ENCODE measurements at regions not wholly inside any gene's neighbourhood (a gene's known extent, or its start where the extent isn't known, plus 50 kb on each side); places are given as distances from the start of the nearest gene placed in this dataset.

DNA sequence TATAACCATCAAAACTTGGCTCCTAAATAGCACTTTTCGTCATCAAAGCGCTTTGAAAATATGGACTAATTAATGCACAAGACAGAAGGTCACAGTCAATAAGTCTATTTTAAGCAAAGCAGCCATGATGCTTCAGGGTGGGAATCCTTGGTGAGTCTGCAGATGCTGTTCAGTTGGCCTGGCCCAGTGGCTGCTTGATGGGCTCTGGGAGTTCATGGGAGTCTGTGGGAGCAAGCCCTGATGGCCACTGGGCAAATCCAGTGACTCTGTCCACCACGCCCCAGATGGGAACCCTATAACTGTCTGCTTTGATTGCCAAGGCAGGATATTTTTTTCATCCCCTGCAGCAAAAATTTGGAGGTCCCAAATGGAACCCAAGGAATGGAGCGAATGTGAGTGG, 95.7 kb upstream of the CTBP2 start:
- TF ChIP-seq, protein P1, sequence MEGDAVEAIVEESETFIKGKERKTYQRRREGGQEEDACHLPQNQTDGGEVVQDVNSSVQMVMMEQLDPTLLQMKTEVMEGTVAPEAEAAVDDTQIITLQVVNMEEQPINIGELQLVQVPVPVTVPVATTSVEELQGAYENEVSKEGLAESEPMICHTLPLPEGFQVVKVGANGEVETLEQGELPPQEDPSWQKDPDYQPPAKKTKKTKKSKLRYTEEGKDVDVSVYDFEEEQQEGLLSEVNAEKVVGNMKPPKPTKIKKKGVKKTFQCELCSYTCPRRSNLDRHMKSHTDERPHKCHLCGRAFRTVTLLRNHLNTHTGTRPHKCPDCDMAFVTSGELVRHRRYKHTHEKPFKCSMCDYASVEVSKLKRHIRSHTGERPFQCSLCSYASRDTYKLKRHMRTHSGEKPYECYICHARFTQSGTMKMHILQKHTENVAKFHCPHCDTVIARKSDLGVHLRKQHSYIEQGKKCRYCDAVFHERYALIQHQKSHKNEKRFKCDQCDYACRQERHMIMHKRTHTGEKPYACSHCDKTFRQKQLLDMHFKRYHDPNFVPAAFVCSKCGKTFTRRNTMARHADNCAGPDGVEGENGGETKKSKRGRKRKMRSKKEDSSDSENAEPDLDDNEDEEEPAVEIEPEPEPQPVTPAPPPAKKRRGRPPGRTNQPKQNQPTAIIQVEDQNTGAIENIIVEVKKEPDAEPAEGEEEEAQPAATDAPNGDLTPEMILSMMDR (conservative IDR thresholded peaks at IDR 0.05; ENCODE audit: low read depth, low read length) = no peak
- TF ChIP-seq EZH2 (IDR thresholded peaks at IDR 0.05; ENCODE audit: borderline replicate concordance, low read depth, low read length, poor library complexity, severe bottlenecking) = no peak
